Activated naive CD4-positive, alpha-beta T cell treated with anti-CD3 and anti-CD28 coated beads, Interleukin-2, amount 10 ng/mL, durations not matched to agents 7 days and 5 days (primary cell): ENCODE measurements at regions not wholly inside any gene's neighbourhood (a gene's known extent, or its start where the extent isn't known, plus 50 kb on each side); places are given as distances from the start of the nearest gene placed in this dataset.

ENCODE experiments used
- CTCF ChIA-PET: fragments of 350-600 bp; sonication (Branson Sonifier 250); formaldehyde crosslinking; loops from one replicate; lab custom pipeline; 2021; ENCODE audit warnings: antibody characterized with exemption; lab: Charles Lee
- DNase-seq: peaks from one replicate; pipeline ENCODE4 v3.0.0-alpha.2; 2020
- H3K27ac Mint-ChIP-seq: one replicate; pipeline ENCODE4 v1.8.0; 2021; ENCODE audit warnings: mild to moderate bottlenecking, moderate library complexity, mixed read lengths
- H3K27me3 Mint-ChIP-seq: one replicate; pipeline ENCODE4 v1.8.0; 2021; ENCODE audit warnings: mild to moderate bottlenecking, mixed read lengths
- H3K36me3 Mint-ChIP-seq: one replicate; pipeline ENCODE4 v1.8.0; 2021; ENCODE audit warnings: mixed read lengths
- H3K4me1 Mint-ChIP-seq: one replicate; pipeline ENCODE4 v1.8.0; 2021; ENCODE audit warnings: mixed read lengths
- H3K4me3 Mint-ChIP-seq: one replicate; pipeline ENCODE4 v1.8.0; 2021; ENCODE audit warnings: mild to moderate bottlenecking, moderate library complexity, mixed read lengths
- H3K9me3 Mint-ChIP-seq: one replicate; pipeline ENCODE4 v1.8.0; 2021; ENCODE audit warnings: mixed read lengths

DNA sequence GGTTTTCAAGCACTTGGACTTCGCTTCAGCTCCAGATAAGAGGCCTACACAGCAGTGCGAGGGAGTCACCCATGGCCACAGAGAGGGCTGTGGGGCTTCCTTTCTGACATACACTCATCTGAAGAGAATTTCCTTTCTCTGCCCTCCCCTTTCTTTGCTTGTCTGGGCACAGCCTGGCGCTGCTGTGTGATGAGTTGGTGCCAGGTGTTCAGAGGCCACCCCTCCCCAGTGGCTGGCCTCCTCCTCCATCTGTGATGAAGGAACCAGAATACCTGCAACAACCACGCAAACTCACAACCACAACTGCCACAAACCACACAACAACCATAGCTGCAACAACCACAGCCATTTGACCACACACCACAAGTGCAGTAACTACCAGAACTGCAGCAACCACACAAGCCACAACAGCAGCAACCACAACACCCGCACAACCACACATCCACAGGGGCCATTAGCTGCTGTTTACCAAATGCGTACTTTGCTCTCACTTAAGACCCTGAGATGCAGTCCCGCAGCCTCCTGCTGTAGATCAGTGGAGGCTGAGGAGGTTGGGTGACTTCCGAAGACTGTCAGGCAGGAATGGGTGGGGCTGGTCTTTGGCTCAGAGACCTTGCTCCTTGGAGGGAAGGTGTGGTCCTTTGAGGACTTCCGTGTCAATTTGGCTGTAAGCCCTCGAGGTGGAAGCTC lies 71.1 kb downstream of the IER5 start:
- peaks cover 43% of the 10 kb centered on the region for H3K27me3 Mint-ChIP-seq
- H3K36me3 Mint-ChIP-seq = peaks cover 18% of the 10 kb centered on the region
- DNase-seq = peak; percentile 74
- CTCF ChIA-PET = interaction anchor here (1.1 to 5.3 kb wide), 6 partner anchors 9 to 278 kb away, joined by 3 to 46 read pairs (median 7); no protein-coding TSS in a partner anchor
- H3K9me3 Mint-ChIP-seq = peaks cover 34% of the 10 kb centered on the region
- H3K27ac Mint-ChIP-seq = peak overlapping the region; percentile 92
- peaks cover 40% of the 10 kb centered on the region for H3K4me1 Mint-ChIP-seq
- peak overlapping the region; percentile 62 for H3K4me3 Mint-ChIP-seq

DNA sequence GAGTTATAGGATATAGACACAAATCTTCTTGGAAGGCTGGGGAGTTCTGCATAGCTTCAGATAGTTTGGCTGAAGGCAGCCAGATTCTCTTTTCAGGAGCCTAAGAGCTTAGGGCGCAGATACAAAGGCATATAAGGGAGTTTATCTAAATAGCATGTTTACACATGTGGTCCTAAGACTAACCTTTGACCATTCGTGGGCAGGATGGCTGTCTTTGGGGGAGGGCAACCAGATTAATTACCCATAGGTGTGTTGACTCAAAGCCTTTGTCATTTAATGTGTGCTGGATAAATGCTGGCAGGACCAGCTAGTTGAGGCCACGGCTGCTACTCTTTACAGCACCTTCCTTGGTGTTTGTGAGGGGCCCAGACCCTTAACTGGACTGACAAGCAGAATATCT lies 71.8 kb downstream of the IER5 start:
- CTCF ChIA-PET = interaction anchor here (0.5 to 5.3 kb wide), 9 partner anchors 11 to 612 kb away, joined by 3 to 46 read pairs (median 4); no protein-coding TSS in a partner anchor
- DNase-seq = no peak
- Mint-ChIP-seq H3K4me1 (peaks cover 40% of the 10 kb centered on the region), H3K27ac (peak overlapping the region; percentile 92), H3K4me3 (no peak overlapping the region), H3K9me3 (peaks cover 40% of the 10 kb centered on the region), H3K36me3 (peaks cover 19% of the 10 kb centered on the region), H3K27me3 (peaks cover 40% of the 10 kb centered on the region)

DNA sequence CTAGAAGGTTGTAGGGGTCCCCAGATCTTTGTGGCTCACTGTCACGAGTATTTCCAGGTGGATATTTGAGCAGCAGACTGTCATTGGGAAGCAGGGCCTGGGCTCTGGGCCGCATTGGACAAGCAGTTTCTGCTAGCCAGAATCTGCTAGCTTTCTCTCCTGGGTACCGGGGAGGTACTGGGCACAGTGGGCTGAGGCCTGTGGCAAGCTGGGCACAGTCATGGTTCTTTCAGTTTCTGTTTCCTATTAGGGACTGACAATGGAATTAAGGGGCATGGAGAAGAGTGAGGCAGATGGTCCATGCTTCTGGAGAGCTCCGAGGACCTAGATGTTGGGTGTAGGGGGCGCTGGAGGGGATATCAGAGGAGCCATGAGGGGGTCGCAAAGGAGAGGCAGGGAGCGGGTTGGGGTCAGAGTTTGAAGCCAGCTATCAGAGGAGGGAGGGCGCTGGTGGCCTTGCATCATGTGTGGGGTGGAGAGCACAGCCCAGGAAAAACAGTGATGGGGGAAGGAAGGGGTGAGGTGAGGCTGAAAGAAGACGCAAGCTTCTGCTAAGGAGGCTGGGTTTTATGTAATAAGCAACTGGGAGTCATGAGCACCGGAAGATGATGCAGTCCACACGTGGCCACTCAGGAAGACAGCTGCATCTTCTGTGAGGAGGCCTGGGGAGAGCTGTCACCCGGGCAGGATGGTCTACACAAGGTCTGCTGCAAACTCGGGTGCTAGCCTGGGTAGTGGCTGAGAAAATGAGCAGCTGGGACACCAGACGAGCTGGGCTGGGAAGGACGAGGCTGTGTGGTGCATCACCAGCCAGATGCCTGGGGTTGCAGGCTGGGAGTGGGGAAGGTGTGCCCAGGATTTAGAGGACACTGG lies 72.7 kb downstream of the IER5 start:
- Mint-ChIP-seq H3K9me3 (peaks cover 41% of the 10 kb centered on the region), H3K36me3 (peaks cover 18% of the 10 kb centered on the region), H3K27me3 (peaks cover 41% of the 10 kb centered on the region), H3K4me3 (no peak overlapping the region), H3K27ac (peak overlapping the region; percentile 52), H3K4me1 (peaks cover 42% of the 10 kb centered on the region)
- DNase-seq = no peak
- CTCF ChIA-PET = interaction anchor here (0.5 to 5.3 kb wide), 8 partner anchors 12 to 613 kb away, joined by 3 to 46 read pairs (median 4); no protein-coding TSS in a partner anchor

DNA sequence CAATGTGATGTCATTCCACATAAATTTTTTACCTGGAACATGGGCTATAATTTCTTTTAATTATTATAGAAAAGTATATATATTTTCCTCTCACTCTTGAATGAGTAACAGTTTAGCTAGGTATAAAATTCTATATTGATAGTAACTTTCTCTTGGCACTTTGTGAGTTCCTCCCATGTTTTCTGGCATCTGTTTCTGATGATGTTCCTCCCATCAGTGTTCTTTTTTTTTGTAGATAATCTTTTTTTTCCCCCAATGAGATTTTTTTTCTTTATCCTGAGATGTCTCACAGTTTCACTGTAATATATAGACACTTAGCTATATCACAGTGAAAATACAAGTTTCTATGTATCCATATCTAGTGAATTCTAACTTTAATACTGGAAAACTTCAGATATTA lies 75.2 kb downstream of the IER5 start:
- Mint-ChIP-seq H3K4me1 (peaks cover 35% of the 10 kb centered on the region), H3K9me3 (peaks cover 41% of the 10 kb centered on the region), H3K4me3 (no peak overlapping the region), H3K27ac (no peak overlapping the region), H3K36me3 (peaks cover 16% of the 10 kb centered on the region), H3K27me3 (peaks cover 49% of the 10 kb centered on the region)
- no peak for DNase-seq
- CTCF ChIA-PET = interaction anchor here (0.9 to 5.3 kb wide), 6 partner anchors 13 to 281 kb away, joined by 3 to 46 read pairs (median 8); no protein-coding TSS in a partner anchor

DNA sequence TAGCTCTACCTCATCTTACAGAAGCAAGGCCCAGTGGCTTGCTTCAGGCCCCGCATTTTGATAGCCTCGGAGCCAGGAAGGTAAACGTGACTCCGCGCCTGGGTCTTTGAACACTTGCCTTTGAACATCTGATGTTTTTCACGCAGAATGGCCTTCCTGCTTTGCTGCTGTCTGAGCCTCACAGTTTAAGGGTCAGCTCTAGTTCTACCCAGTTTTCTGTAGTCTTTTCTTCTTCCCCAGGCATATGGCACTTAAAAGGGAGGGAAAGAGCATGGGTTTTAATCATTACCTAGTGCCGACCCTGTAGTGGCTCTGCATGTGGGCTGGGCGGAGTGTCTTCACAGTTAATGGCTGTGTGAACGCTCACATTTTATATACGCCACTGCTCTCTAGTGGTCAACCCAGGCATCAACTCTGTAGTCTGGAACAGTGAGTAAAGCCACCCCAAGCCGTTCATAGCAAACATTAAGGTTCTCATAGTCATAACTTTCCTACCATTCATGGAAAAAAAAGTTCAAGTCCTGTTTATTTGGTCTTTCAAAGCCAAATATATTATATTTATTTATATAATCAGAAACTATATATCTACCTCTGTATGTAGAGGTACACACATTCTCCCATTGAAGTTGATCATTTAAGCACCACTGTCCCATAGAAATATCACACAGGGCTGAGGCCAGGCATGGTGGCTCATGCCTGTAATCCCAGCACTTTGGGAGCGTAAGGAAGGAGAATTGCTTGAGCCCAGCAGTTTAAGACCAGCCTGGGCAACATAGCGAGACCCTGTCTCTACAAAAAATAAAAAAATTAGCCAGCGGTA lies 78.1 kb downstream of the IER5 start:
- Mint-ChIP-seq H3K9me3 (peaks cover 29% of the 10 kb centered on the region), H3K4me3 (no peak overlapping the region), H3K27ac (peak overlapping the region; percentile 21), H3K4me1 (peaks cover 7% of the 10 kb centered on the region), H3K27me3 (peaks cover 51% of the 10 kb centered on the region), H3K36me3 (peaks cover 11% of the 10 kb centered on the region)
- peak; percentile 84 for DNase-seq
- CTCF ChIA-PET = interaction anchor here (0.8 to 2.1 kb wide), 20 partner anchors 13 to 651 kb away, joined by 3 to 38 read pairs (median 5); partner anchors contain the start of gene MR1

DNA sequence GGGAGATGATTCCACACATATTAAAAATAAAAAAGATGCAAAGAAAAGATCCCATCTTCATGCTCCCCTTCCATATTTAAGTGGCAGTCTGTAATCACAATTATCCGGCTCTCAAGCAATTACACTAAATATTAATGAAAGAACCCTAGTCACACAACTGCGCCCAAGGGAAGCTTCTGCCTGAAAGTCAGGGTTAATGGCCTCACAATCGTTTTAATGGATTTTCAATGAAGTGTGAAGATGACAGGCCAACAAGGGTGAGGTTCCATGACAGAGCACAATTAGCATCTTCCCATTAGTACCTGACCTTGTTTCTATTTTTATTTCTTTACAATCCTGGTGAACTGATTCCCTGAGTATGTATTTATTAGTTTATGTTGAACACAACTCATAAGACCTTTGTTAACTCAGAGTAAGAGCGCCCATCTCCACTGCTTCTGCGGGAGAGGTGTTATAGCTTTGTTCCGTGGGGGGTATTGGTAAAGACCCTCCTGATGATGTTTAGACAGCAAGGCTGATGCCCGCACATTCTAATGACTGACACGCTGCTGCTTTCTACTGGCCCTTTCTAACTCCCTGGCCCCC lies 80.9 kb downstream of the IER5 start:
- CTCF ChIA-PET = interaction anchor here (1.2 to 1.9 kb wide), 3 partner anchors 26 to 288 kb away, joined by 4 to 8 read pairs (median 7); no protein-coding TSS in a partner anchor
- Mint-ChIP-seq H3K27ac (no peak overlapping the region), H3K9me3 (peaks cover 20% of the 10 kb centered on the region), H3K36me3 (peaks cover 2% of the 10 kb centered on the region), H3K4me1 (peaks cover 8% of the 10 kb centered on the region), H3K4me3 (no peak overlapping the region), H3K27me3 (peaks cover 58% of the 10 kb centered on the region)
- DNase-seq = no peak

DNA sequence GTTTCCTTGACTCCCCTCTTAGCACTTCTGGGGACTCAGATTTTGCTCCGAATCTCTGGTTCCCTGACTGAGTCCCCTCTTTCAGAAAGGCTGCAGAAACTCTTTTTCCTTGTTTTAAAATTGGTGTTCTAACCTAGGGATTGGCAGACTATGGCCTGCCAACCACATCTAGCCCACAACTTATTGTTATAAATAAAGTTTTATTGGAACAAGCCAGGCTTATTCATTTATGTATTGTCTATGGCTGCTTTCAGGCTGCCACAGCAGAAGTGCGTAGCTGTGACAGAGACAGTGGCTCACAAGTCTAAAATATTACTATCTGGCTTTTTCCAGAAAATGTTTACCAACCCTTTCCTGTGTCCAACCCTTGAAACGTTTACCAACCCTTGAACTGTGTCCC lies 81.7 kb downstream of the IER5 start:
- Mint-ChIP-seq H3K27ac (no peak overlapping the region), H3K9me3 (peaks cover 15% of the 10 kb centered on the region), H3K4me1 (peaks cover 8% of the 10 kb centered on the region), H3K36me3 (no peaks in the 10 kb centered on the region), H3K4me3 (no peak overlapping the region), H3K27me3 (peaks cover 54% of the 10 kb centered on the region)
- CTCF ChIA-PET = interaction anchor here (1.2 to 1.9 kb wide), 3 partner anchors 27 to 288 kb away, joined by 4 to 8 read pairs (median 7); no protein-coding TSS in a partner anchor
- no peak for DNase-seq

DNA sequence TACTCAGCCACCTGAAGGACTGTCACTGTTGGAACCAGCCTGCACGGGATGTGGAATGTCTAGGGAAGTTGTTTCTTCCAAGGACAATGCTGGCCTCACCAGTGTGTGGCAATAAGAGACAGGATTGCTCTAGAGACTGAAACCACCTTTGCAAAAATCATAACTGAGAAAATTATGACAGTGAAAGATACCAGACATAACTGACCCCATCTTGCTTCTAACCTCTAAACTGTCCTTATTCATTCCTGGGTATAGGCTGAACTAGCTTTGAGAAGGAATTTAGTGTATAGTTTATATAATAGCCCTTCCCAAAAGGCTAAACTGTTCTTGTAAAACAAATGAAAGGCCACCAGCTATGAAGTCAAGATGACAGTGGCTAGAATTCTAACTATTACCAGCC lies 83.6 kb downstream of the IER5 start:
- Mint-ChIP-seq H3K36me3 (no peaks in the 10 kb centered on the region), H3K9me3 (peaks cover 13% of the 10 kb centered on the region), H3K27ac (no peak overlapping the region), H3K4me1 (peaks cover 2% of the 10 kb centered on the region), H3K27me3 (peaks cover 48% of the 10 kb centered on the region), H3K4me3 (no peak overlapping the region)
- CTCF ChIA-PET = no interaction called here
- no peak for DNase-seq

DNA sequence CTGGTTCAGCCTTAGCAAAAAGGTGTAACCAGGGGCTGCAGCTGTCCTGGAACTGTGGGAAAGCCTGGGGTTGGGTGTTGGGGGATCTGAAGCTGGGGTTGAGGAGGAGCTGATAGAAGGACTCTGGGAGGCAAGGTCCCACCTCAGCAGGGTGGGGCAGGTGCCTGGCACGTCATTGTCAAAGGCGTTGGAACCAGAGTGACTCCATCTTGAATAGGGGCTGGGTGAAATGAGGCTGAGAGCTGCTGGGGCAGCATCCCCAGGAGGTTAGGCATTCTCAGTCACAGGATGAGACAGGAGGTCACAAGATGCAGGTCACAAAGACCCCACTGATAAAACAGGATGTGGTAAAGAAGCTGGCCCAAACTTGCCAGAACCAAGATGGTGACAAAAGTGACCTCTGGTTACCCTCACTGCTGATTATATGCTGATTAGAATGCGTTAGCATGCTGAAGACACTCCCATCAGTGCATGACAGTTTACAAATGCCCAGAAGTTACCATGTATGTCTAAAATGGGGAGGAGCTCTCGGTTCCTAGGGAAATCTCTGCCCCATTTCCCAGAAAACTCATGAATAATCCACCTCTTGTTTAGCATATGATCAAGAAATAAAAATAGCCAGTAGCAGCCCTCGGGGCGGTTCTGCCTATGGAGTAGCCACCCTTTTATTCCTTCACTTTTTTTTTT lies 85.4 kb downstream of the IER5 start:
- CTCF ChIA-PET = interaction anchor here (1.0 to 1.3 kb wide), 2 partner anchors 292 to 655 kb away, joined by 3 read pairs; no protein-coding TSS in a partner anchor
- peaks cover 13% of the 10 kb centered on the region for H3K9me3 Mint-ChIP-seq
- H3K36me3 Mint-ChIP-seq = no peaks in the 10 kb centered on the region

DNA sequence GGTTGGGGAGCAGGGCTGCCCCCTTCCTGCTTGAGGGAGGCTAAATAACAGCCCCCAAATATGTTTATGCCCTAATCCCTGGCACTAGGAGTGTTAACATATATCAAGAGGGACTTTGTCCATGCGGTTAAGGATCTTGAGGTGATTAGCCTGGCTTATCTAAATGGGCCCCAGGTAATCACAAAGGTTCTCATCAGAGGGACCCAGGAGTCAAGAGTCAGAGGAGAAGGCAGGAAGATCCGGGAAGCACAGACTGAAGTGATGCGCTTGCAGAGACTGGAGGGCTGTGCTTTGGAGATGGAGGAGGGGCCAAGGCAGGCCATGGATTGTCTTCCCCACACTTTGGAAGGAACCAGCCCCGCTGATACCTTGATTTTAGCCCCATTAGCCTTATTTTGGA lies 86.4 kb downstream of the IER5 start:
- peaks cover 46% of the 10 kb centered on the region for H3K27me3 Mint-ChIP-seq
- H3K4me3 Mint-ChIP-seq = no peak overlapping the region
- H3K36me3 Mint-ChIP-seq = no peaks in the 10 kb centered on the region
- CTCF ChIA-PET = no interaction called here
- peaks cover 8% of the 10 kb centered on the region for H3K4me1 Mint-ChIP-seq
- no peak for DNase-seq
- peaks cover 13% of the 10 kb centered on the region for H3K9me3 Mint-ChIP-seq
- H3K27ac Mint-ChIP-seq = no peak overlapping the region

More for the DNA sequence above, 85.4 kb downstream of the IER5 start:
- Mint-ChIP-seq H3K27me3 (peaks cover 43% of the 10 kb centered on the region), H3K4me3 (no peak overlapping the region), H3K4me1 (peaks cover 2% of the 10 kb centered on the region), H3K27ac (no peak overlapping the region)
- DNase-seq = no peak

DNA sequence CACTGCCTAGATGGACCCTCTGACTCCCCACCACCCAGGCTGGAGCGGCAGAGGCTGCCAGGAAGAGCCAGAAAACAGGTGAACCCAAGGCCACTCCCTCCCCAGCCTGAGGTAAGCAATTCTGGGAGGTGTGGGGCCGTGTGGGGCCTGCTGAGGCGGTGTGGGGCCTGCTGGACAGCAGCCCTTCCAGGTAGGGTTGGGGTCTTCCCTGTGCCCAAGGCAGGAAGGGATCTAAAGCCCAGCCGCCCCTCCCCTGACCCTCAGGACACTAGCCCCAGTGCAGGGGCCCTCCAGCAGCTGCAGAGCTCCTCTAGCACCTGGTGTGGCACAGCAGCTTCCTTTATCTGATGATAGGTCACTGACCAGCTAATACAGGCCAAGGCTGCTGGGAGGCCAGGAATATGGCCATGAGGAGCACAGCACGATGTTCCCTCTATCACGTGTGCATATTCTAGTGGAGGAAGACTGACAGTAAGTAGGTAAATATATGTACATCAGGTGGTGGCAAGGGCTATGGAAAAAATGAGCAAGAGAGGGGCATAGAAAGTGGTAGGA lies 86.9 kb downstream of the IER5 start:
- DNase-seq = no peak
- Mint-ChIP-seq H3K36me3 (no peaks in the 10 kb centered on the region), H3K4me3 (no peak overlapping the region), H3K4me1 (peaks cover 14% of the 10 kb centered on the region), H3K27me3 (peaks cover 49% of the 10 kb centered on the region), H3K27ac (no peak overlapping the region), H3K9me3 (peaks cover 13% of the 10 kb centered on the region)
- CTCF ChIA-PET = no interaction called here

DNA sequence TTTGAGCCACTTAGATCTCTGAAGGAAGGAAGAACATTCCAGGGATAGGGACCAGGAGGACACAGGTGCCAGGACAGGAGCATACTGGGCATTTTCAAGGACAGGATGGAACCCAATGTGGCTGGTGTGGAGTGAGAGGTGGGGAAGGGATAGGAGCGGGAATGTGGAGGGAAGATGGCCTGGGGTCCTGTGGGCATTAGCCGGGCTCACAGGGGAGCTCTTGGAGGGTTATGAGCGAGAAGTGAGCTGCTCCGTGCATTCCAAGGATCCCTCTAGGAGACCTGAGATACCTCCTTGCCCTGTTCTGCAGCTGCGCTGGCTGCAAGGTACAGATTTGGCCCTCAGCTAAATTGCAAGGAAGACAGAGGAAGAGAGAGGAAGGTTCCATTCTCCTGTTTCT lies 87.5 kb downstream of the IER5 start:
- CTCF ChIA-PET = no interaction called here
- DNase-seq = no peak
- H3K27me3 Mint-ChIP-seq = peaks cover 47% of the 10 kb centered on the region

More for the DNA sequence above, 87.5 kb downstream of the IER5 start:
- Mint-ChIP-seq H3K9me3 (peaks cover 13% of the 10 kb centered on the region), H3K4me1 (peaks cover 14% of the 10 kb centered on the region), H3K36me3 (no peaks in the 10 kb centered on the region), H3K27ac (no peak overlapping the region), H3K4me3 (no peak overlapping the region)
